ENCODE measurements at regions not wholly inside any gene's neighbourhood (a gene's known extent, or its start where the extent isn't known, plus 50 kb on each side); places are given as distances from the start of the nearest gene placed in this dataset.
"Not testable (repeated sequence)": the region's sequence is repeated elsewhere in the genome, so short reads cannot be mapped to it uniquely, and the experiment has no call there.

GRCh38 chr2:89856305-89856704, 1164.8 kb downstream of the RPIA start:
- H3K27ac Mint-ChIP-seq, DNase-seq, H3K4me1 Mint-ChIP-seq, H3K4me3 Mint-ChIP-seq, H3K9me3 Mint-ChIP-seq, H3K27me3 Mint-ChIP-seq, ATAC-seq: not testable (repeated sequence)

- H3K27ac Mint-ChIP-seq, H3K9me3 Mint-ChIP-seq, H3K27me3 Mint-ChIP-seq, H3K4me1 Mint-ChIP-seq, H3K4me3 Mint-ChIP-seq, ATAC-seq, DNase-seq: not testable (repeated sequence)
Measured at GRCh38 chr2:89862164-89862563, 1170.7 kb downstream of the RPIA start.

GRCh38 chr2:89863209-89863608, 1171.7 kb downstream of the RPIA start:
- not testable (repeated sequence) for H3K27me3 Mint-ChIP-seq, H3K4me1 Mint-ChIP-seq, H3K4me3 Mint-ChIP-seq, H3K27ac Mint-ChIP-seq, H3K9me3 Mint-ChIP-seq, DNase-seq, ATAC-seq

GRCh38 chr2:89874810-89875595, 1183.5 kb downstream of the RPIA start:
- H3K9me3 Mint-ChIP-seq, result not testable (repeated sequence)

GRCh38 chr2:89876445-89876844, 1185.0 kb downstream of the RPIA start:
- H3K9me3 Mint-ChIP-seq, H3K4me3 Mint-ChIP-seq, H3K27ac Mint-ChIP-seq, DNase-seq, H3K27me3 Mint-ChIP-seq, H3K4me1 Mint-ChIP-seq, ATAC-seq: not testable (repeated sequence)

More at GRCh38 chr2:89874810-89875595, 1183.5 kb downstream of the RPIA start:
- H3K4me1 Mint-ChIP-seq, H3K4me3 Mint-ChIP-seq, DNase-seq, H3K27me3 Mint-ChIP-seq, ATAC-seq: not testable (repeated sequence)
- peak overlapping the region in 1 of 2 donors; percentile 27 for H3K27ac Mint-ChIP-seq

- not testable (repeated sequence) for H3K4me1 Mint-ChIP-seq, H3K9me3 Mint-ChIP-seq
Measured at GRCh38 chr2:89876878-89877277, 1185.4 kb downstream of the RPIA start.

GRCh38 chr2:89882880-89883279, 1191.4 kb downstream of the RPIA start:
- not testable (repeated sequence) for H3K27me3 Mint-ChIP-seq, DNase-seq, ATAC-seq, H3K9me3 Mint-ChIP-seq, H3K4me1 Mint-ChIP-seq, H3K27ac Mint-ChIP-seq, H3K4me3 Mint-ChIP-seq

More at GRCh38 chr2:89876878-89877277, 1185.4 kb downstream of the RPIA start:
- not testable (repeated sequence) for ATAC-seq, H3K4me3 Mint-ChIP-seq, H3K27ac Mint-ChIP-seq, H3K27me3 Mint-ChIP-seq, DNase-seq

GRCh38 chr2:89883624-89884023, 1192.2 kb downstream of the RPIA start:
- H3K4me3 Mint-ChIP-seq, H3K27me3 Mint-ChIP-seq, H3K9me3 Mint-ChIP-seq, ATAC-seq, H3K27ac Mint-ChIP-seq, DNase-seq, H3K4me1 Mint-ChIP-seq: not testable (repeated sequence)

- ATAC-seq, H3K4me3 Mint-ChIP-seq, H3K27me3 Mint-ChIP-seq, H3K4me1 Mint-ChIP-seq, DNase-seq, H3K9me3 Mint-ChIP-seq, H3K27ac Mint-ChIP-seq: not testable (repeated sequence)
Measured at GRCh38 chr2:89885071-89885470, 1193.6 kb downstream of the RPIA start.

GRCh38 chr2:89888693-89889092, 1197.2 kb downstream of the RPIA start:
- H3K9me3 Mint-ChIP-seq, DNase-seq, H3K4me3 Mint-ChIP-seq, H3K4me1 Mint-ChIP-seq, ATAC-seq, H3K27ac Mint-ChIP-seq, H3K27me3 Mint-ChIP-seq: not testable (repeated sequence)

GRCh38 chr2:89890185-89890773, 1198.8 kb downstream of the RPIA start:
- H3K27ac Mint-ChIP-seq, DNase-seq, H3K4me3 Mint-ChIP-seq, H3K9me3 Mint-ChIP-seq, H3K4me1 Mint-ChIP-seq, H3K27me3 Mint-ChIP-seq, ATAC-seq: not testable (repeated sequence)

GRCh38 chr2:89894988-89895387, 1203.5 kb downstream of the RPIA start:
- not testable (repeated sequence) for DNase-seq, H3K27me3 Mint-ChIP-seq, H3K9me3 Mint-ChIP-seq, H3K4me3 Mint-ChIP-seq, H3K27ac Mint-ChIP-seq, H3K4me1 Mint-ChIP-seq, ATAC-seq

- H3K27me3 Mint-ChIP-seq, DNase-seq, H3K4me1 Mint-ChIP-seq, H3K27ac Mint-ChIP-seq, ATAC-seq, H3K9me3 Mint-ChIP-seq, H3K4me3 Mint-ChIP-seq: not testable (repeated sequence)
Measured at GRCh38 chr2:89895629-89896028, 1204.2 kb downstream of the RPIA start.

GRCh38 chr2:89927018-89927417, 1235.5 kb downstream of the RPIA start:
- ATAC-seq, result not testable (repeated sequence)

GRCh38 chr2:89935436-89935835, 1244.0 kb downstream of the RPIA start:
- H3K27ac Mint-ChIP-seq, ATAC-seq, DNase-seq, H3K9me3 Mint-ChIP-seq, H3K27me3 Mint-ChIP-seq, H3K4me3 Mint-ChIP-seq, H3K4me1 Mint-ChIP-seq: not testable (repeated sequence)

More at GRCh38 chr2:89927018-89927417, 1235.5 kb downstream of the RPIA start:
- not testable (repeated sequence) for H3K9me3 Mint-ChIP-seq, DNase-seq, H3K27ac Mint-ChIP-seq, H3K4me3 Mint-ChIP-seq, H3K4me1 Mint-ChIP-seq, H3K27me3 Mint-ChIP-seq

GRCh38 chr2:89936011-89936410, 1244.5 kb downstream of the RPIA start:
- not testable (repeated sequence) for H3K4me3 Mint-ChIP-seq, H3K27ac Mint-ChIP-seq, DNase-seq, ATAC-seq, H3K9me3 Mint-ChIP-seq, H3K27me3 Mint-ChIP-seq, H3K4me1 Mint-ChIP-seq
